GM21619 (cell line): ENCODE measurements at regions not wholly inside any gene's neighbourhood (a gene's known extent, or its start where the extent isn't known, plus 50 kb on each side); places are given as distances from the start of the nearest gene placed in this dataset.
"Not testable (repeated sequence)": the region's sequence is repeated elsewhere in the genome, so short reads cannot be mapped to it uniquely, and the experiment has no call there.

ENCODE experiments used
- ATAC-seq: cut with Tn5 transposase; IDR thresholded peaks from one replicate; pipeline ENCODE4 v1.9.1; 2021; ENCODE audit not compliant: unreplicated experiment

GRCh38 chr4:71081192-71081591, 87.7 kb downstream of the DCK start:
- ATAC-seq: no peak

- ATAC-seq: no peak
Observed at GRCh38 chr4:71093745-71094144, 100.3 kb downstream of the DCK start.

GRCh38 chr4:71094201-71094600, 100.8 kb downstream of the DCK start:
- ATAC-seq: no peak

- ATAC-seq: no peak
Observed at GRCh38 chr4:71095141-71095540, 101.7 kb downstream of the DCK start.

GRCh38 chr4:71095545-71095944, 102.1 kb downstream of the DCK start:
- ATAC-seq: peak; percentile 54

- no peak for ATAC-seq
Observed at GRCh38 chr4:71107726-71108125, 114.3 kb downstream of the DCK start.

GRCh38 chr4:71110499-71110898, 117.0 kb downstream of the DCK start:
- ATAC-seq: no peak

- ATAC-seq: not testable (repeated sequence)
Observed at GRCh38 chr4:71111133-71111532, 117.7 kb downstream of the DCK start.

GRCh38 chr4:71113294-71113693, 119.8 kb downstream of the DCK start:
- no peak for ATAC-seq

GRCh38 chr4:71120831-71121524, 127.5 kb downstream of the DCK start:
- ATAC-seq: no peak

- ATAC-seq: no peak
Observed at GRCh38 chr4:71123951-71124350, 130.5 kb downstream of the DCK start.

GRCh38 chr4:71125137-71125536, 131.7 kb downstream of the DCK start:
- no peak for ATAC-seq

- ATAC-seq: no peak
Observed at GRCh38 chr4:71126719-71127118, 133.3 kb downstream of the DCK start.

- ATAC-seq: no peak
Observed at GRCh38 chr4:71130827-71131603, 137.6 kb downstream of the DCK start.

- ATAC-seq: no peak
Observed at GRCh38 chr4:71132486-71132885, 139.0 kb downstream of the DCK start.

- no peak for ATAC-seq
Observed at GRCh38 chr4:71133491-71133890, 140.0 kb downstream of the DCK start.

GRCh38 chr4:71136071-71136470, 142.6 kb downstream of the DCK start:
- ATAC-seq: no peak

- no peak for ATAC-seq
Observed at GRCh38 chr4:71138007-71138615, 144.7 kb downstream of the DCK start.

- ATAC-seq: no peak
Observed at GRCh38 chr4:71140563-71140962, 147.1 kb downstream of the DCK start.

- ATAC-seq: no peak
Observed at GRCh38 chr4:71141125-71141524, 147.7 kb downstream of the DCK start.

- ATAC-seq: no peak
Observed at GRCh38 chr4:71147261-71147660, 153.8 kb downstream of the DCK start.

GRCh38 chr4:71148545-71148944, 155.1 kb downstream of the DCK start:
- no peak for ATAC-seq
